GM23248 (cell line): ENCODE measurements at regions not wholly inside any gene's neighbourhood (a gene's known extent, or its start where the extent isn't known, plus 50 kb on each side); places are given as distances from the start of the nearest gene placed in this dataset.

Experiments
- DNase-seq: peaks from one replicate; pipeline ENCODE4 v3.0.0-alpha.2; 2015
- H2AFZ ChIP-seq: fragments of 200-600 bp; sonication (generic); 2 replicates; pipeline ENCODE4 v1.6.1; 2016; ENCODE audit warnings: antibody characterized with exemption
- H3F3A ChIP-seq: fragments of 200-600 bp; sonication (generic); 2 replicates; pipeline ENCODE4 v1.6.1; 2016; ENCODE audit warnings: mild to moderate bottlenecking, antibody characterized with exemption, mixed run types; ENCODE audit not compliant: insufficient read depth
- H3K27ac ChIP-seq: fragments of 200-600 bp; sonication (generic); 2 replicates; pipeline ENCODE4 v1.5.1; 2016; ENCODE audit warnings: mild to moderate bottlenecking
- H3K27me3 ChIP-seq: fragments of 200-600 bp; sonication (generic); replicated peaks from 2 replicates; pipeline ENCODE4 v1.6.1; 2016; ENCODE audit warnings: mild to moderate bottlenecking; ENCODE audit not compliant: insufficient read depth
- H3K36me3 ChIP-seq: fragments of 200-600 bp; sonication (generic); 2 replicates; pipeline ENCODE4 v1.6.1; 2016; ENCODE audit warnings: low read depth, mild to moderate bottlenecking
- H3K4me1 ChIP-seq: fragments of 200-600 bp; sonication (generic); 2 replicates; pipeline ENCODE4 v1.6.1; 2016; ENCODE audit warnings: mild to moderate bottlenecking; ENCODE audit not compliant: insufficient read depth
- H3K4me2 ChIP-seq: fragments of 200-600 bp; sonication (generic); one replicate; pipeline ENCODE4 v1.6.1; 2016; ENCODE audit warnings: mild to moderate bottlenecking; ENCODE audit not compliant: unreplicated experiment
- H3K4me3 ChIP-seq: fragments of 200-600 bp; sonication (generic); 2 replicates; pipeline ENCODE4 v1.5.1; 2016; ENCODE audit warnings: mild to moderate bottlenecking
- H3K79me2 ChIP-seq: fragments of 200-600 bp; sonication (generic); 2 replicates; pipeline ENCODE4 v1.6.1; 2016; ENCODE audit warnings: mild to moderate bottlenecking; ENCODE audit not compliant: insufficient read depth
- H3K9ac ChIP-seq: fragments of 200-600 bp; sonication (generic); 2 replicates; pipeline ENCODE4 v1.6.1; 2016; ENCODE audit warnings: mild to moderate bottlenecking
- H3K9me2 ChIP-seq: fragments of 200-600 bp; sonication (generic); 2 replicates; pipeline ENCODE4 v1.6.1; 2016; ENCODE audit warnings: mixed run types, mild to moderate bottlenecking, moderate library complexity; ENCODE audit not compliant: insufficient read depth
- H3K9me3 ChIP-seq: fragments of 200-600 bp; sonication (generic); one replicate; pipeline ENCODE4 v1.6.1; 2017; ENCODE audit warnings: low read depth
- H4K20me1 ChIP-seq: fragments of 200-600 bp; sonication (generic); 2 replicates; pipeline ENCODE4 v1.6.0; 2016; ENCODE audit not compliant: insufficient read depth
- EZH2 ChIP-seq: fragments of 200-600 bp; sonication (generic); IDR thresholded peaks from 2 replicates; pipeline ENCODE4 v1.6.1; 2018; ENCODE audit warnings: antibody characterized with exemption, mild to moderate bottlenecking; ENCODE audit not compliant: insufficient read depth, poor library complexity, severe bottlenecking
- EZH2phosphoT487 ChIP-seq: fragments of 200-600 bp; sonication (generic); IDR thresholded peaks from 2 replicates; pipeline ENCODE4 v1.6.1; 2018; ENCODE audit warnings: antibody characterized with exemption, moderate library complexity, mild to moderate bottlenecking, low read depth; ENCODE audit not compliant: insufficient read depth
- WGBS, 2 experiments: methylation state at CpG; one replicate each; pipeline ENCODE4 v1.1.6; 2015 to 2017; ENCODE audit warnings: low lambda C conversion rate in 2 of 2, low coverage in 1 of 2; ENCODE audit errors: missing lambda C conversion rate in 2 of 2; 5-methylcytosine and 5-hydroxymethylcytosine counted together
- in situ Hi-C: fragments of 300-500 bp; cut with MboI; formaldehyde crosslinking; loops from 2 replicates; pipeline ENCODE4 v1.15.0; 2020

- no peak overlapping the region for H3K4me3 ChIP-seq
- H4K20me1 ChIP-seq: no peaks in the 10 kb centered on the region
- H3K36me3 ChIP-seq: no peaks in the 10 kb centered on the region
- H3K9me2 ChIP-seq: no peaks in the 10 kb centered on the region; the same call in 1 of the 2 replicates
- TF ChIP-seq EZH2phosphoT487: no peak
- no peak for TF ChIP-seq EZH2
- no peak overlapping the region for H3K9ac ChIP-seq
- no peaks in the 10 kb centered on the region for H3F3A ChIP-seq
- no peaks in the 10 kb centered on the region for H3K9me3 ChIP-seq
- DNase-seq: no peak
- in situ Hi-C loops: no loop called here
- H2AFZ ChIP-seq: no peak overlapping the region
- H3K4me1 ChIP-seq: no peaks in the 10 kb centered on the region
- H3K27me3 ChIP-seq: no peaks in the 10 kb centered on the region
- no peak overlapping the region for H3K4me2 ChIP-seq
- H3K27ac ChIP-seq: no peak overlapping the region
- no peaks in the 10 kb centered on the region for H3K79me2 ChIP-seq
- WGBS, 2 experiments: 13 to 19% methylated on average over 3 of the region's 3 CpGs
Measured at GRCh38 chr11:22078063-22078462, 114.8 kb upstream of the ANO5 start.

GRCh38 chr11:22079133-22079872 is 113.6 kb upstream of the ANO5 start:
- H3K4me2 ChIP-seq: no peak overlapping the region
- no peak for DNase-seq
- no peak overlapping the region for H3K4me3 ChIP-seq
- H3K9ac ChIP-seq: no peak overlapping the region
- no peak overlapping the region for H2AFZ ChIP-seq
- H3F3A ChIP-seq: no peaks in the 10 kb centered on the region
- no peak overlapping the region for H3K27ac ChIP-seq
- no peaks in the 10 kb centered on the region for H4K20me1 ChIP-seq
- no peaks in the 10 kb centered on the region for H3K27me3 ChIP-seq
- TF ChIP-seq EZH2phosphoT487 (no peak), EZH2 (no peak)
- H3K9me2 ChIP-seq: no peaks in the 10 kb centered on the region
- H3K36me3 ChIP-seq: no peaks in the 10 kb centered on the region
- H3K4me1 ChIP-seq: no peaks in the 10 kb centered on the region
- in situ Hi-C loops: no loop called here
- H3K79me2 ChIP-seq: no peaks in the 10 kb centered on the region
- no peaks in the 10 kb centered on the region for H3K9me3 ChIP-seq
- 0 to 7% methylated on average over 1 of the region's 1 CpG for WGBS, 2 experiments

- H3K4me3 ChIP-seq: no peak overlapping the region
- H3K27ac ChIP-seq: no peak overlapping the region
- H3K9me2 ChIP-seq: no peaks in the 10 kb centered on the region
- no peaks in the 10 kb centered on the region for H4K20me1 ChIP-seq
- DNase-seq: no peak
- no peak overlapping the region for H3K9ac ChIP-seq
- H3K4me2 ChIP-seq: no peak overlapping the region
- TF ChIP-seq EZH2 (no peak), EZH2phosphoT487 (no peak)
- in situ Hi-C loops: no loop called here
- H3F3A ChIP-seq: no peaks in the 10 kb centered on the region
- no peaks in the 10 kb centered on the region for H3K27me3 ChIP-seq
- no peaks in the 10 kb centered on the region for H3K79me2 ChIP-seq
- H2AFZ ChIP-seq: no peak overlapping the region
- H3K36me3 ChIP-seq: no peaks in the 10 kb centered on the region
- no peaks in the 10 kb centered on the region for H3K9me3 ChIP-seq
- H3K4me1 ChIP-seq: no peaks in the 10 kb centered on the region
Measured at GRCh38 chr11:22082178-22082577, 110.7 kb upstream of the ANO5 start.

- in situ Hi-C loops: no loop called here
- Histone ChIP-seq H3K9me3 (no peaks in the 10 kb centered on the region), H3F3A (no peaks in the 10 kb centered on the region), H2AFZ (no peak overlapping the region), H3K4me2 (no peak overlapping the region), H3K9me2 (no peaks in the 10 kb centered on the region), H3K9ac (no peak overlapping the region), H3K27ac (no peak overlapping the region), H3K4me1 (no peaks in the 10 kb centered on the region), H4K20me1 (no peaks in the 10 kb centered on the region), H3K79me2 (no peaks in the 10 kb centered on the region), H3K4me3 (no peak overlapping the region), H3K36me3 (no peaks in the 10 kb centered on the region), H3K27me3 (no peaks in the 10 kb centered on the region)
- TF ChIP-seq EZH2 (no peak), EZH2phosphoT487 (no peak)
- DNase-seq: no peak
Measured at GRCh38 chr11:22082788-22083187, 110.1 kb upstream of the ANO5 start.

- no peaks in the 10 kb centered on the region for H3K79me2 ChIP-seq
- H3K4me2 ChIP-seq: no peak overlapping the region
- in situ Hi-C loops: no loop called here
- no peaks in the 10 kb centered on the region for H3K27me3 ChIP-seq
- no peak overlapping the region for H3K9ac ChIP-seq
- H3F3A ChIP-seq: no peaks in the 10 kb centered on the region
- H3K4me1 ChIP-seq: no peaks in the 10 kb centered on the region
- no peak overlapping the region for H2AFZ ChIP-seq
- no peak for DNase-seq
- H3K9me3 ChIP-seq: no peaks in the 10 kb centered on the region
- WGBS, 2 experiments: 7 to 8% methylated on average over 1 of the region's 1 CpG
- no peak overlapping the region for H3K4me3 ChIP-seq
- H4K20me1 ChIP-seq: no peaks in the 10 kb centered on the region
- H3K36me3 ChIP-seq: no peaks in the 10 kb centered on the region
- no peak for TF ChIP-seq EZH2phosphoT487
- no peak for TF ChIP-seq EZH2
- no peaks in the 10 kb centered on the region for H3K9me2 ChIP-seq
- H3K27ac ChIP-seq: no peak overlapping the region
Measured at GRCh38 chr11:22084056-22084455, 108.8 kb upstream of the ANO5 start.
